ENCODE measurements at regions not wholly inside any gene's neighbourhood (a gene's known extent, or its start where the extent isn't known, plus 50 kb on each side); places are given as distances from the start of the nearest gene placed in this dataset.

DNA sequence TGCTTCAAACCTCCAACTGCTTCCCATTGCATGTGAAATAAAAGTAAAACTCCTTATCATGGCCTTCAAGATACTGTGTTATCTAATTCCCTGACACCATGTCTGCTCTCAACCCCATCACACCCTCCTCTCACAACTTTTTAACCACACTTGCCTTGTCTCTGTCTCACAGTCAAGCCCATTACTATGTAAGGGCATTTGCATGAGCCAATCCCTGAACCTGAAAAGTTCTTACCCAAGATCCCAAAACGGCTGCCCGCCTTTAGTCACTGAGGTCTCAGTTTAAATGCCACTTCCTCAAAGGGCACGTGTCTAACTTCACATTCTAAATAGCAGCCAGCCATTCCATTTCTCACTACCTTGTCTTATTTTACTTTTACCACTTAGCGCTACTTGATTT, 83.1 kb downstream of the SST start:
- intact Hi-C loops (cut with DNase I) = no loop called here
- no peak overlapping the region for H3K4me3 ChIP-seq (ENCODE audit: low read length in 2 of 2)

DNA sequence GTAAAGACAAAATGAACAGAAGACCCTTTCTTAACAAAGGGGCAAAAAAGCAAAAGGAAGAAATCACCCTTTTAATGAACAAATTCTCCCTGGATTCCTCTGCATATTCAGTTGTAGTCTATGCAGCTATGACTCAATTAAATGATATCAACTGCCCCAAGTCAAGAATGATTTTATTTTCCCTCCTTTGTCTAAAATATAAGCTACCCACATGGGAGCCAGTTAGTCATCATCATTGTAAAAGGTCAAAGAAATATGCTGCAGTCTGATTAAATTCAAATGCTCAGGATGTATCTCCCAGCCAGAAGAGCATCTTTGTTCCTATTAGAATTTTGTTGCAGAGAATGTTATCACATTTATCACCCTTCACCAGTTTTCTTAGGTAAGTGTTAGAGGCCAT, 84.0 kb downstream of the SST start:
- H3K27me3 ChIP-seq (ENCODE audit: control insufficient read depth in 1 of 2, insufficient read depth in 2 of 2, low read length in 1 of 2) = no peaks in the 10 kb centered on the region
- H3K4me1 ChIP-seq (ENCODE audit: control insufficient read depth in 1 of 2, insufficient read depth in 2 of 2, low read length in 2 of 2) = peaks cover 0 to 2% of the 10 kb centered on the region in 2 donors
- H3K4me3 ChIP-seq (ENCODE audit: low read length in 2 of 2) = no peak overlapping the region
- ATAC-seq (ENCODE audit: low FRiP score) (no peak), DNase-seq (no peak)
- intact Hi-C loops (cut with DNase I) = no loop called here
- H3K9me3 ChIP-seq (ENCODE audit: control insufficient read depth, low read length) = no peaks in the 10 kb centered on the region
- no peak overlapping the region for H3K27ac ChIP-seq (ENCODE audit: low read depth in 1 of 2, low read length in 2 of 2)
- H3K36me3 ChIP-seq (ENCODE audit: control insufficient read depth in 1 of 2, insufficient read depth in 2 of 2, low read length in 1 of 2) = no peaks in the 10 kb centered on the region

More for the DNA sequence above, 83.1 kb downstream of the SST start:
- DNase-seq (no peak), ATAC-seq (ENCODE audit: low FRiP score) (no peak)
- Histone ChIP-seq H3K27me3 (ENCODE audit: control insufficient read depth in 1 of 2, insufficient read depth in 2 of 2, low read length in 1 of 2) (no peaks in the 10 kb centered on the region), H3K27ac (ENCODE audit: low read depth in 1 of 2, low read length in 2 of 2) (no peak overlapping the region), H3K9me3 (ENCODE audit: control insufficient read depth, low read length) (no peaks in the 10 kb centered on the region), H3K36me3 (ENCODE audit: control insufficient read depth in 1 of 2, insufficient read depth in 2 of 2, low read length in 1 of 2) (no peaks in the 10 kb centered on the region), H3K4me1 (ENCODE audit: control insufficient read depth in 1 of 2, insufficient read depth in 2 of 2, low read length in 2 of 2) (peaks cover 4% of the 10 kb centered on the region in 2 donors)
- WGBS, 2 donors = 86 to 92% methylated on average over 4 of the region's 4 CpGs

DNA sequence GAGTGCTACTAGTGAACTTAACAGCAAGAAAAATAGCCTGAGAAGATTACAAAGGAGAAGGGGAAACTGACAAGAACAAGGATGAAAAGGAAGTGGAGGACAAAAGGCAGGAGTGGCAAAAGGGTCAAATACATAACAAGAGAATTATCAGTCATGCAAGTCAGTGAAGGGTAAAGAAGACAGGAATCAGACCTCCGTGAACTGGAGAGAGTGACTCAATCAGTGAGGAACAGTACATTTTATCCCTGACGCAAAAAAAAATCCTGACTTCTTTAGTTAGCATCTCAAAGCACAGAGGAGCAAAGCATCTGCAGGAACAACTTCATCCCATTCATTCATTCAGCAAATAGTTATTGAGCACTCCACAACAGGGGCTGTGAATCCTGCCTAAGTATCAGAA, 97.8 kb downstream of the SST start:
- DNase-seq (no peak), ATAC-seq (ENCODE audit: low FRiP score) (no peak)
- Histone ChIP-seq H3K4me3 (ENCODE audit: low read length in 2 of 2) (no peak overlapping the region), H3K4me1 (ENCODE audit: control insufficient read depth in 1 of 2, insufficient read depth in 2 of 2, low read length in 2 of 2) (peaks cover 0 to 6% of the 10 kb centered on the region in 2 donors), H3K27me3 (ENCODE audit: control insufficient read depth in 1 of 2, insufficient read depth in 2 of 2, low read length in 1 of 2) (no peaks in the 10 kb centered on the region), H3K9me3 (ENCODE audit: control insufficient read depth, low read length) (no peaks in the 10 kb centered on the region), H3K36me3 (ENCODE audit: control insufficient read depth in 1 of 2, insufficient read depth in 2 of 2, low read length in 1 of 2) (no peaks in the 10 kb centered on the region), H3K27ac (ENCODE audit: low read depth in 1 of 2, low read length in 2 of 2) (no peak overlapping the region)
- WGBS, 2 donors = 87 to 92% methylated on average over 2 of the region's 2 CpGs
- intact Hi-C loops (cut with DNase I) = no loop called here

DNA sequence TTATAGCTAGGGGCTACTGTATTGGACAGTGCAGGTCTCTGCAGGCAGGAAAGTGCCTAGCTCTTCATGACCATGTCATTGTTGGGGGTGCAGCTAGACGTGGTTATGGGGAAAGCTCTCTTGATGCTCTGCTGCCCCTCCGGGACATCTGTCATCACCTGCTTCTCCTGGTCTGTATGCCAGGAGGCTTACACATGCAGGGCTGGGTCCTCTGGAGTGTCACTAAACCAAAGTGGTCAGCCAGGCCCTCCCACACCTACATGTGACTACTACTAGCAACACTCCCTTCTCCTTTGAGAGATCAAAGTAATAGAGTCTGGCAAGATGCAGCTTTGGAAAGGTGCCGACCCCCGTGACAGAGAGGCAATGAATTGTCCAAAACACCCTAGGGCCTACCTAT, 98.5 kb downstream of the SST start:
- no peak for ATAC-seq (ENCODE audit: low FRiP score)
- intact Hi-C loops (cut with DNase I) = no loop called here
- Histone ChIP-seq H3K4me1 (ENCODE audit: control insufficient read depth in 1 of 2, insufficient read depth in 2 of 2, low read length in 2 of 2) (peaks cover 0 to 7% of the 10 kb centered on the region in 2 donors), H3K27ac (ENCODE audit: low read depth in 1 of 2, low read length in 2 of 2) (no peak overlapping the region), H3K4me3 (ENCODE audit: low read length in 2 of 2) (no peak overlapping the region), H3K36me3 (ENCODE audit: control insufficient read depth in 1 of 2, insufficient read depth in 2 of 2, low read length in 1 of 2) (no peaks in the 10 kb centered on the region), H3K9me3 (ENCODE audit: control insufficient read depth, low read length) (no peaks in the 10 kb centered on the region), H3K27me3 (ENCODE audit: control insufficient read depth in 1 of 2, insufficient read depth in 2 of 2, low read length in 1 of 2) (no peaks in the 10 kb centered on the region)
- 91 to 93% methylated on average over 4 of the region's 4 CpGs for WGBS, 2 donors
- no peak for DNase-seq

DNA sequence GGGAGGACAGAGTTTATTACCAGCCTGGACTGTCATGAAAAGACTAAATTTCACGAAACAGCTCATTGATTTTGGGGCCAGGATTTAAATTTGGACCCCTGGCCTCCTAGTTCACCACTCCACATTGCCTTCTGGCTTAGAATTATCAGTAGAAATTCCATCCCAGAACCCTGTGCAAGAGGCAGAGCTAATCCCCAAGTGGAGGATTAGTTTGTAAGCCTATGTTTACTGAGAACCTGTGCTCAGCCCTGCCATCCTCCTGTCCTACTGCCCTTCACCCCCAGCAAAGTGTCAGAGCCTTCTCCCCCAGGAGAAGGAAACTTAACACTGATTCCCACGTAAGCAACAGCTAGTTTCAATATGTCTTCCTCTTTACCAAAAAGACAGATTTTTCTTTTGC, 99.4 kb downstream of the SST start:
- Histone ChIP-seq H3K9me3 (ENCODE audit: control insufficient read depth, low read length) (no peaks in the 10 kb centered on the region), H3K4me3 (ENCODE audit: low read length in 2 of 2) (no peak overlapping the region), H3K4me1 (ENCODE audit: control insufficient read depth in 1 of 2, insufficient read depth in 2 of 2, low read length in 2 of 2) (peaks cover 0 to 7% of the 10 kb centered on the region in 2 donors), H3K27me3 (ENCODE audit: control insufficient read depth in 1 of 2, insufficient read depth in 2 of 2, low read length in 1 of 2) (no peaks in the 10 kb centered on the region), H3K36me3 (ENCODE audit: control insufficient read depth in 1 of 2, insufficient read depth in 2 of 2, low read length in 1 of 2) (no peaks in the 10 kb centered on the region), H3K27ac (ENCODE audit: low read depth in 1 of 2, low read length in 2 of 2) (no peak overlapping the region)
- DNase-seq (no peak), ATAC-seq (ENCODE audit: low FRiP score) (no peak)
- intact Hi-C loops (cut with DNase I) = no loop called here
- WGBS, 2 donors = 96% methylated on average over 2 of the region's 2 CpGs

DNA sequence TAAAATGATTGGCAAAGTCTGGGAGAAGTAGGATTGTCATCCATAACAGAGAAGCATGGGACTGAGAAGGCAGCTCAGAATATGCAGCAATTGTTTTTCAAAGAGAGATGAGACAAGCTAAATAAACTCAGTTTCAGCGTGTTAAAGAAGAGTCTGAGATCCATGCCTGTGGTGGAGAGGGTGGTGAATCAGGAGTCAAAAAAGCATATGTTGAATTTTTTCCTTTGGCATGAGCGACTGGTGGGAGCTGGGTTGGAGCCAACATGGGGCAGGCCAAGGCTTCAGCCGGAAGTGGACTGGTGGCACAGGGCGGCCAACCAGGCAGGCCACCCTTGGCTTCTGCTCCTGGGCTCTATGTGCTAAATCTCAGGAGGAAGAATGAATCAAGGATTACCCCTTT, 102.0 kb downstream of the SST start:
- no peaks in the 10 kb centered on the region for H3K27me3 ChIP-seq (ENCODE audit: control insufficient read depth in 1 of 2, insufficient read depth in 2 of 2, low read length in 1 of 2)
- DNase-seq (no peak), ATAC-seq (ENCODE audit: low FRiP score) (no peak)
- peaks cover 0 to 7% of the 10 kb centered on the region in 2 donors for H3K4me1 ChIP-seq (ENCODE audit: control insufficient read depth in 1 of 2, insufficient read depth in 2 of 2, low read length in 2 of 2)
- WGBS, 2 donors = 33 to 36% methylated on average over 4 of the region's 4 CpGs
- no peak overlapping the region for H3K27ac ChIP-seq (ENCODE audit: low read depth in 1 of 2, low read length in 2 of 2)
- no peak overlapping the region for H3K4me3 ChIP-seq (ENCODE audit: low read length in 2 of 2)
- intact Hi-C loops (cut with DNase I) = no loop called here
- H3K36me3 ChIP-seq (ENCODE audit: control insufficient read depth in 1 of 2, insufficient read depth in 2 of 2, low read length in 1 of 2) = no peaks in the 10 kb centered on the region
- no peaks in the 10 kb centered on the region for H3K9me3 ChIP-seq (ENCODE audit: control insufficient read depth, low read length)

DNA sequence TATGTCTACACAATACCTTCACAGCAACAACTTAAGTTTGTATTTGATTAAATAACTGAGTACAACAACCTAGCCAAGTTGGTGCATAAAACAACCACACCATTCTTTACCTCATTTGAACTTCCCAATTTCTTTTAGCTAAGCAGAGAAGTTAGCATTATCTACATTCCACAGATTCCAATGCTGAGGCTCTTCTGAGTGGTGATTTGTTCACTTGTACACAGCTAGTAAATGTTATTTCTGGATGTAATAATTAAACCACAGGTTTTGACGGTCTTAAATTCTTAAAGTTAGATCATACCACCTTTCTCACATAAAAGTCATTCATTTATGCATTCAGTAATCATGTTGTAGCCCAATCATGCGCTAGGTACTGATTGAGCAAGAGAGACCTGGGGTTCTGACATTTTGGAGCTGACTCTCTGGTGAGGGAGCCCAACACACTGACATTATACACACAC, 102.5 kb downstream of the SST start:
- WGBS, 2 donors = 47% methylated on average over 2 of the region's 2 CpGs
- no peak overlapping the region for H3K27ac ChIP-seq (ENCODE audit: low read depth in 1 of 2, low read length in 2 of 2)
- peaks cover 0 to 7% of the 10 kb centered on the region in 2 donors for H3K4me1 ChIP-seq (ENCODE audit: control insufficient read depth in 1 of 2, insufficient read depth in 2 of 2, low read length in 2 of 2)
- no peaks in the 10 kb centered on the region for H3K9me3 ChIP-seq (ENCODE audit: control insufficient read depth, low read length)
- H3K4me3 ChIP-seq (ENCODE audit: low read length in 2 of 2) = no peak overlapping the region
- H3K27me3 ChIP-seq (ENCODE audit: control insufficient read depth in 1 of 2, insufficient read depth in 2 of 2, low read length in 1 of 2) = no peaks in the 10 kb centered on the region
- H3K36me3 ChIP-seq (ENCODE audit: control insufficient read depth in 1 of 2, insufficient read depth in 2 of 2, low read length in 1 of 2) = no peaks in the 10 kb centered on the region
- intact Hi-C loops (cut with DNase I) = no loop called here
- ATAC-seq (ENCODE audit: low FRiP score) (no peak), DNase-seq (no peak)

DNA sequence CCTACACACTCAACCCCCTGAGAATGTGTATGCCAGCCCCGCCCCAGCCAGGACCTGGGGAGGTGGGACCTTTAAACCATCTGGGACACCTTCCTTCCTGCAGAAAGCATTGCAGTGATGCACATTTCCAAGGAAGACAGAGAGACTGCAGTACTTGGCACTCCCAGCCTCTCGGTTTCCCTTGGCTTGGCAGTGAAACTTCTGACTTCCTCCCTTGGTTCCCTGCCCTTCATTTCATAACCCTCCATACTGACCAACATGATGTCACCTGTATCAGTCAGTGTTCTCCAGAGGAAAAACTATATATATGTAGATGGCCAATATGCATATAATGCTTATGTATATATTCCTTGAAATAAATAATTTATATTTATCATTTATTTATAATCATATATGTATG, 103.2 kb downstream of the SST start:
- no peak for ATAC-seq (ENCODE audit: low FRiP score)
- intact Hi-C loops (cut with DNase I) = no loop called here

DNA sequence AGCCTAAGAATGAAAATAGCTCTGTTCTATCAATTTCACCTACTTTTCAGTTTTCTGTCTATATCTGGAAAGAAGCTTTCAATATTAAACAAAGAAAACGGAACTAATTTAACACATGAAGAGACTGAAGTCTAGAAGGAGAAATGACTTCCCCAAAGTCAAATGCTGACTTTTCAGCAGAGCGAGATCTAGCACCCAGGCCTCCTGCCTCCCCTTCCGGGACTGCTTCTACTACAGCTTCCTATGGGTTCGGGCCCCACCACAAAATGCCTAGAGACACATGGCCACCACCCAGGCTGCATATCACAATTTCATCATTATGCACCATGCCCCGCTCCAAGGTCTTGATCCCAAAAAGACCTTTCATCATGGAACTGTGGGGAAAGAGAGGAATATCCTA, 104.5 kb downstream of the SST start:
- no peaks in the 10 kb centered on the region for H3K27me3 ChIP-seq (ENCODE audit: control insufficient read depth in 1 of 2, insufficient read depth in 2 of 2, low read length in 1 of 2)
- no peak overlapping the region for H3K4me3 ChIP-seq (ENCODE audit: low read length in 2 of 2)
- DNase-seq (no peak), ATAC-seq (ENCODE audit: low FRiP score) (no peak)
- peaks cover 0 to 7% of the 10 kb centered on the region in 2 donors for H3K4me1 ChIP-seq (ENCODE audit: control insufficient read depth in 1 of 2, insufficient read depth in 2 of 2, low read length in 2 of 2)
- H3K36me3 ChIP-seq (ENCODE audit: control insufficient read depth in 1 of 2, insufficient read depth in 2 of 2, low read length in 1 of 2) = no peaks in the 10 kb centered on the region
- H3K9me3 ChIP-seq (ENCODE audit: control insufficient read depth, low read length) = no peaks in the 10 kb centered on the region
- intact Hi-C loops (cut with DNase I) = no loop called here
- 97 to 100% methylated on average over 5 of the region's 5 CpGs for WGBS, 2 donors
- no peak overlapping the region for H3K27ac ChIP-seq (ENCODE audit: low read depth in 1 of 2, low read length in 2 of 2)

More for the DNA sequence above, 103.2 kb downstream of the SST start:
- Histone ChIP-seq H3K27me3 (ENCODE audit: control insufficient read depth in 1 of 2, insufficient read depth in 2 of 2, low read length in 1 of 2) (no peaks in the 10 kb centered on the region), H3K4me1 (ENCODE audit: control insufficient read depth in 1 of 2, insufficient read depth in 2 of 2, low read length in 2 of 2) (peaks cover 0 to 7% of the 10 kb centered on the region in 2 donors), H3K4me3 (ENCODE audit: low read length in 2 of 2) (no peak overlapping the region), H3K36me3 (ENCODE audit: control insufficient read depth in 1 of 2, insufficient read depth in 2 of 2, low read length in 1 of 2) (no peaks in the 10 kb centered on the region), H3K27ac (ENCODE audit: low read depth in 1 of 2, low read length in 2 of 2) (no peak overlapping the region), H3K9me3 (ENCODE audit: control insufficient read depth, low read length) (no peaks in the 10 kb centered on the region)
- no peak for DNase-seq
- WGBS, 2 donors = 42 to 47% methylated on average over 2 of the region's 2 CpGs

All from aorta (tissue), 5 donors.